ENCODE measurements at regions not wholly inside any gene's neighbourhood (a gene's known extent, or its start where the extent isn't known, plus 50 kb on each side); places are given as distances from the start of the nearest gene placed in this dataset.

DNA sequence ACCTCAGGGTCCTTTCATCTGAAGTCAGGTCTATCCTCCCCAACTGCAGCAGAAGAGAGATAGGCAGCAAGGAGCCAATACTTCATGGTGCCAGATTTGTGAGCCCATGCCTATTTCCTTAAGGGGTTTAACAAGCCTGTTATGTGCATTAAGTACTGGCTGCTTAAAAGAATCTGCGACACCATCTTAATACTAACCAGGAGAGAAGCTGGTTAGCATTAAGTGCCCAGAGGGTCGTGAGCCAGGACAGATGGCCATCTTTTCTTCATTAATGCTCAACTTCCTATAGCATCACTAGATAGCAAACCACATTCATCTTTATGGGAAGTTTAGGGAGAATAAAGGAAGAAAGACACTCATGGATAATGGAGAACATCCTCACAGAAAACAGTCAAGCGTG is 289.1 kb downstream of the ETAA1 start:
- no peaks in the 10 kb centered on the region for H3K79me2 ChIP-seq (replicated peaks; ENCODE audit: insufficient read depth)
- DNase-seq (ENCODE audit: low spot score) = no peak
- H3K36me3 ChIP-seq (ENCODE audit: insufficient read depth) = no peaks in the 10 kb centered on the region
- no peaks in the 10 kb centered on the region for H3K27me3 ChIP-seq (ENCODE audit: insufficient read depth)
- no peaks in the 10 kb centered on the region for H3F3A ChIP-seq (replicated peaks; ENCODE audit: low read depth)
- no peaks in the 10 kb centered on the region for H3K4me1 ChIP-seq (ENCODE audit: insufficient read depth)
- no peak overlapping the region for H3K27ac ChIP-seq (ENCODE audit: low read depth)
- H2AFZ ChIP-seq = no peak overlapping the region
- H3K4me3 ChIP-seq = no peak overlapping the region
- H3K9me2 ChIP-seq (ENCODE audit: insufficient read depth) = no peaks in the 10 kb centered on the region; the same call in 1 of the 2 replicates
- Mint-ChIP-seq H3K9me3 (no peaks in the 10 kb centered on the region), H3K4me1 (no peaks in the 10 kb centered on the region), H3K27me3 (ENCODE audit: insufficient read depth, low read depth, poor library complexity) (no peaks in the 10 kb centered on the region), H3K36me3 (ENCODE audit: low read depth) (no peaks in the 10 kb centered on the region), H3K27ac (no peak overlapping the region), H3K4me3 (no peak overlapping the region)
- no peak for TF ChIP-seq ZNF462 (CRISPR knock-in tag; IDR thresholded peaks at IDR 0.05)
- no peak for TF ChIP-seq NANOG (IDR thresholded peaks at IDR 0.05; ENCODE audit: borderline replicate concordance)
- TF ChIP-seq, protein P1, sequence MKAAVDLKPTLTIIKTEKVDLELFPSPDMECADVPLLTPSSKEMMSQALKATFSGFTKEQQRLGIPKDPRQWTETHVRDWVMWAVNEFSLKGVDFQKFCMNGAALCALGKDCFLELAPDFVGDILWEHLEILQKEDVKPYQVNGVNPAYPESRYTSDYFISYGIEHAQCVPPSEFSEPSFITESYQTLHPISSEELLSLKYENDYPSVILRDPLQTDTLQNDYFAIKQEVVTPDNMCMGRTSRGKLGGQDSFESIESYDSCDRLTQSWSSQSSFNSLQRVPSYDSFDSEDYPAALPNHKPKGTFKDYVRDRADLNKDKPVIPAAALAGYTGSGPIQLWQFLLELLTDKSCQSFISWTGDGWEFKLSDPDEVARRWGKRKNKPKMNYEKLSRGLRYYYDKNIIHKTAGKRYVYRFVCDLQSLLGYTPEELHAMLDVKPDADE (IDR thresholded peaks at IDR 0.05) = no peak
- TF ChIP-seq CREB1 (CRISPR knock-in tag; IDR thresholded peaks at IDR 0.05; ENCODE audit: low read depth) = no peak
- no peak for TF ChIP-seq STAT1 (IDR thresholded peaks at IDR 0.05; ENCODE audit: unreplicated experiment)
- TF ChIP-seq POLR2AphosphoS5 (IDR thresholded peaks at IDR 0.05; ENCODE audit: low read depth) = no peak
- TF ChIP-seq ZNF331 (CRISPR knock-in tag; IDR thresholded peaks at IDR 0.05; ENCODE audit: low read depth) = no peak
- no peak for TF ChIP-seq CTCF (conservative IDR thresholded peaks at IDR 0.05; ENCODE audit: low read depth in 2 of 2)
- TF ChIP-seq EZH2 (IDR thresholded peaks at IDR 0.05; ENCODE audit: low read depth, unreplicated experiment) = no peak
- TF ChIP-seq, protein P2, sequence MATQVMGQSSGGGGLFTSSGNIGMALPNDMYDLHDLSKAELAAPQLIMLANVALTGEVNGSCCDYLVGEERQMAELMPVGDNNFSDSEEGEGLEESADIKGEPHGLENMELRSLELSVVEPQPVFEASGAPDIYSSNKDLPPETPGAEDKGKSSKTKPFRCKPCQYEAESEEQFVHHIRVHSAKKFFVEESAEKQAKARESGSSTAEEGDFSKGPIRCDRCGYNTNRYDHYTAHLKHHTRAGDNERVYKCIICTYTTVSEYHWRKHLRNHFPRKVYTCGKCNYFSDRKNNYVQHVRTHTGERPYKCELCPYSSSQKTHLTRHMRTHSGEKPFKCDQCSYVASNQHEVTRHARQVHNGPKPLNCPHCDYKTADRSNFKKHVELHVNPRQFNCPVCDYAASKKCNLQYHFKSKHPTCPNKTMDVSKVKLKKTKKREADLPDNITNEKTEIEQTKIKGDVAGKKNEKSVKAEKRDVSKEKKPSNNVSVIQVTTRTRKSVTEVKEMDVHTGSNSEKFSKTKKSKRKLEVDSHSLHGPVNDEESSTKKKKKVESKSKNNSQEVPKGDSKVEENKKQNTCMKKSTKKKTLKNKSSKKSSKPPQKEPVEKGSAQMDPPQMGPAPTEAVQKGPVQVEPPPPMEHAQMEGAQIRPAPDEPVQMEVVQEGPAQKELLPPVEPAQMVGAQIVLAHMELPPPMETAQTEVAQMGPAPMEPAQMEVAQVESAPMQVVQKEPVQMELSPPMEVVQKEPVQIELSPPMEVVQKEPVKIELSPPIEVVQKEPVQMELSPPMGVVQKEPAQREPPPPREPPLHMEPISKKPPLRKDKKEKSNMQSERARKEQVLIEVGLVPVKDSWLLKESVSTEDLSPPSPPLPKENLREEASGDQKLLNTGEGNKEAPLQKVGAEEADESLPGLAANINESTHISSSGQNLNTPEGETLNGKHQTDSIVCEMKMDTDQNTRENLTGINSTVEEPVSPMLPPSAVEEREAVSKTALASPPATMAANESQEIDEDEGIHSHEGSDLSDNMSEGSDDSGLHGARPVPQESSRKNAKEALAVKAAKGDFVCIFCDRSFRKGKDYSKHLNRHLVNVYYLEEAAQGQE (IDR thresholded peaks at IDR 0.05; ENCODE audit: unreplicated experiment) = no peak
- no peak for TF ChIP-seq JUNB (IDR thresholded peaks at IDR 0.05; ENCODE audit: unreplicated experiment)
- TF ChIP-seq ZNF114 (CRISPR knock-in tag; IDR thresholded peaks at IDR 0.05) = no peak
- TF ChIP-seq EZH2phosphoT487 (IDR thresholded peaks at IDR 0.05; ENCODE audit: unreplicated experiment) = no peak
- no peaks in the 10 kb centered on the region for H4K20me1 ChIP-seq (replicated peaks; ENCODE audit: insufficient read depth)
- H3K4me2 ChIP-seq = no peak overlapping the region
- no peak for ATAC-seq
